ENCODE measurements at regions not wholly inside any gene's neighbourhood (a gene's known extent, or its start where the extent isn't known, plus 50 kb on each side); places are given as distances from the start of the nearest gene placed in this dataset.

DNA sequence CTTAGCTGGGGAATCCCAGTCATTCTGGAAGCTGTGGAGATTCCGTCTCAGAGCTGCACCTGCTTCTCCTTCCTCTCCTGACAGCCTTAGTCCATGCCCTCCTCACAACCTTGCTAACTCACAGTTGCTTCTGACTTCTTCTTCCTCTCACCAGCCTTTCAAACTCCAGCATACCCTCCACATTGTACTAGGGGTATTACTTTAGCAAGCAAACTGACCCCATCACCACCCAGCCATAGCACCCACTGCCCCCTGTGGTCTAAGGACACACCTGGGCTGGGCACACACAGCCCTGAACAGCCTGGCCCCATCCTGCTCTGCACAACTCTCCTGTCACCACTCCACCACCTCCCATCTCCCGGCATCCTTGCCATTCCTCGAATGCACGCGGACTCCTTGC, 208.2 kb downstream of the FBXO15 start:
- Mint-ChIP-seq H3K9me3 (ENCODE audit: unreplicated experiment) (no peaks in the 10 kb centered on the region), H3K4me3 (ENCODE audit: unreplicated experiment) (no peak overlapping the region), H3K27ac (ENCODE audit: low read depth, unreplicated experiment) (no peak overlapping the region), H3K27me3 (ENCODE audit: insufficient read depth, unreplicated experiment) (peaks cover 14% of the 10 kb centered on the region), H3K4me1 (ENCODE audit: insufficient read depth, unreplicated experiment) (no peaks in the 10 kb centered on the region), H3K36me3 (ENCODE audit: insufficient read depth, unreplicated experiment) (no peaks in the 10 kb centered on the region)
- BruUV-seq (replicated peaks): no TSS peak
- no peak for DNase-seq (ENCODE audit: unreplicated experiment)
- intact Hi-C loops (cut with micrococcal nuclease): no loop called here
- TF ChIP-seq, protein P1, sequence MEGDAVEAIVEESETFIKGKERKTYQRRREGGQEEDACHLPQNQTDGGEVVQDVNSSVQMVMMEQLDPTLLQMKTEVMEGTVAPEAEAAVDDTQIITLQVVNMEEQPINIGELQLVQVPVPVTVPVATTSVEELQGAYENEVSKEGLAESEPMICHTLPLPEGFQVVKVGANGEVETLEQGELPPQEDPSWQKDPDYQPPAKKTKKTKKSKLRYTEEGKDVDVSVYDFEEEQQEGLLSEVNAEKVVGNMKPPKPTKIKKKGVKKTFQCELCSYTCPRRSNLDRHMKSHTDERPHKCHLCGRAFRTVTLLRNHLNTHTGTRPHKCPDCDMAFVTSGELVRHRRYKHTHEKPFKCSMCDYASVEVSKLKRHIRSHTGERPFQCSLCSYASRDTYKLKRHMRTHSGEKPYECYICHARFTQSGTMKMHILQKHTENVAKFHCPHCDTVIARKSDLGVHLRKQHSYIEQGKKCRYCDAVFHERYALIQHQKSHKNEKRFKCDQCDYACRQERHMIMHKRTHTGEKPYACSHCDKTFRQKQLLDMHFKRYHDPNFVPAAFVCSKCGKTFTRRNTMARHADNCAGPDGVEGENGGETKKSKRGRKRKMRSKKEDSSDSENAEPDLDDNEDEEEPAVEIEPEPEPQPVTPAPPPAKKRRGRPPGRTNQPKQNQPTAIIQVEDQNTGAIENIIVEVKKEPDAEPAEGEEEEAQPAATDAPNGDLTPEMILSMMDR (IDR thresholded peaks at IDR 0.05; ENCODE audit: unreplicated experiment): no peak
- CTCF ChIA-PET: interaction anchor here (0.6 kb wide), 1 partner anchor 13 kb away, joined by 3 read pairs; no protein-coding TSS in a partner anchor
- POLR2A ChIA-PET: interaction anchor here (0.7 kb wide), 1 partner anchor 1105 kb away, joined by 3 read pairs; no protein-coding TSS in a partner anchor

DNA sequence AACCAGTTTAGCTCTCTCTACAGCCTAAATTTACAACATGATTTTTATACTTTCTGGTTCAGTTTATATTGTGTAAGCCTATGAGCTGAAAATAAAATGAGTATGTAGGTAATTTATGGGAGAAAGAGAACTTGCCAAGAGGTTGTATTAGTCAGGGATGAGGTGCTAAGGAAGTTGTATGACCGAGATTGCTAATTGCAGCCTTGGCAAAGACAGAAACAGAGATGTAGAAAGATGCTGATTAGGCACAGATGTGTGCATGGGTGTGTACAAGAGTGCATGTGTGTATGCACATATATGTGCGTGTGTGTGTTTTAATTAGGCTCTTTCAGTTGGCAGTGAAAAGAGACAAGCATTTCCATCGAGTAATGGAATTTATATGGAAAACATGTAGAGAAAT, 213.9 kb downstream of the FBXO15 start:
- no peaks in the 10 kb centered on the region for H3K4me1 Mint-ChIP-seq (ENCODE audit: insufficient read depth, unreplicated experiment)
- ChIA-PET CTCF (no interaction called here), POLR2A (no interaction called here)
- no peak overlapping the region for H3K4me3 Mint-ChIP-seq (ENCODE audit: unreplicated experiment)
- TF ChIP-seq, protein P1 (IDR thresholded peaks at IDR 0.05; ENCODE audit: unreplicated experiment): no peak
- H3K27me3 Mint-ChIP-seq (ENCODE audit: insufficient read depth, unreplicated experiment): no peaks in the 10 kb centered on the region
- no peak overlapping the region for H3K27ac Mint-ChIP-seq (ENCODE audit: low read depth, unreplicated experiment)
- H3K36me3 Mint-ChIP-seq (ENCODE audit: insufficient read depth, unreplicated experiment): no peaks in the 10 kb centered on the region
- BruUV-seq (replicated peaks): no TSS peak
- intact Hi-C loops (cut with micrococcal nuclease): no loop called here
- DNase-seq (ENCODE audit: unreplicated experiment): no peak
- H3K9me3 Mint-ChIP-seq (ENCODE audit: unreplicated experiment): no peaks in the 10 kb centered on the region

DNA sequence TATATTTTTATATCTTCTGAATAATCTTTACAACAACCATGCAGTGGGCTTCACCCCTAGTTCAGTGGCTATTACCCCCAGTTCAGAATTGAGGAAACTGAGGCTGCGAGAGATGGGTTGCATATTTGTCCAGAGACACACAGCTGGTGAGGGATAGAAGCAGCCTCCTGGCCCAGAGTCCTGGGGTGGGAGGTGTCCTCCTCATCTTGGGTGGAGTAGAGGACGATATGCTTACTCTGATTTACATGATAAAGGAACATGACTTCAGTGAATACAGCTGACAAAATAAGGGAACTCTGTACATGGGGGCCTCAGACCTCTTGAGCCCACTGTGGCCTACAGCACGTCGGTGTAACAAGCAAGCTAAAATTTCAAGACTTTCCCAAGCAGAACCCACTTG, 214.7 kb downstream of the FBXO15 start:
- POLR2A ChIA-PET: no interaction called here
- H3K27ac Mint-ChIP-seq (ENCODE audit: low read depth, unreplicated experiment): no peak overlapping the region
- no peak overlapping the region for H3K4me3 Mint-ChIP-seq (ENCODE audit: unreplicated experiment)
- CTCF ChIA-PET: interaction anchor here (0.6 kb wide), 3 partner anchors 22 to 608 kb away, joined by 3 read pairs; no protein-coding TSS in a partner anchor
- H3K9me3 Mint-ChIP-seq (ENCODE audit: unreplicated experiment): no peaks in the 10 kb centered on the region
- intact Hi-C loops (cut with micrococcal nuclease): no loop called here
- H3K27me3 Mint-ChIP-seq (ENCODE audit: insufficient read depth, unreplicated experiment): no peaks in the 10 kb centered on the region
- H3K4me1 Mint-ChIP-seq (ENCODE audit: insufficient read depth, unreplicated experiment): no peaks in the 10 kb centered on the region
- no TSS peak for BruUV-seq (replicated peaks)
- DNase-seq (ENCODE audit: unreplicated experiment): no peak
- no peaks in the 10 kb centered on the region for H3K36me3 Mint-ChIP-seq (ENCODE audit: insufficient read depth, unreplicated experiment)
- TF ChIP-seq, protein P1 (IDR thresholded peaks at IDR 0.05; ENCODE audit: unreplicated experiment): no peak

DNA sequence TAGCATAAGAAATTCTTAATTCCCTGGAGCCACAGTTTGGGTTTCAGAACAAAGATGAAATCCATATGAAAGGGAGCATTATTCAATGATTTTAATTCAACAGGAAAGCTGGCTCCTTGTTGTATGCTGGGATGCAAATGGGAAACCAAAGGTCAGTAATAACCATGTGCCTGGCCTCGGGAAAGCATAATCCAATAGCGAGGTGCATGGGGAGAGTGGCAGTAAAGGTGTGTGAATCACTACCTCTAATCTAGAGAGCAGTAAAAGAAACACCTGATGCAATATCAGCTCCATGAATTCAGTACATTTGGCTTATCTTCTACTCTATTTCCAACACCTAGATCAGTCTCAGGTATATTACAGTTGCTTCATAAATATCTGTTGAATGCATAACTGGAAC, 220.1 kb downstream of the FBXO15 start:
- Mint-ChIP-seq H3K27ac (ENCODE audit: low read depth, unreplicated experiment) (no peak overlapping the region), H3K27me3 (ENCODE audit: insufficient read depth, unreplicated experiment) (peaks cover 11% of the 10 kb centered on the region), H3K4me3 (ENCODE audit: unreplicated experiment) (no peak overlapping the region), H3K9me3 (ENCODE audit: unreplicated experiment) (no peaks in the 10 kb centered on the region), H3K4me1 (ENCODE audit: insufficient read depth, unreplicated experiment) (no peaks in the 10 kb centered on the region), H3K36me3 (ENCODE audit: insufficient read depth, unreplicated experiment) (no peaks in the 10 kb centered on the region)
- TF ChIP-seq, protein P1 (IDR thresholded peaks at IDR 0.05; ENCODE audit: unreplicated experiment): no peak
- intact Hi-C loops (cut with micrococcal nuclease): no loop called here
- no TSS peak for BruUV-seq (replicated peaks)
- ChIA-PET POLR2A (no interaction called here), CTCF (interaction anchor here (0.7 kb wide), 1 partner anchor 83 kb away, joined by 3 read pairs; no protein-coding TSS in a partner anchor)
- no peak for DNase-seq (ENCODE audit: unreplicated experiment)

Measured in MCF 10A (cell line).